ENCODE measurements at regions not wholly inside any gene's neighbourhood (a gene's known extent, or its start where the extent isn't known, plus 50 kb on each side); places are given as distances from the start of the nearest gene placed in this dataset.

DNA sequence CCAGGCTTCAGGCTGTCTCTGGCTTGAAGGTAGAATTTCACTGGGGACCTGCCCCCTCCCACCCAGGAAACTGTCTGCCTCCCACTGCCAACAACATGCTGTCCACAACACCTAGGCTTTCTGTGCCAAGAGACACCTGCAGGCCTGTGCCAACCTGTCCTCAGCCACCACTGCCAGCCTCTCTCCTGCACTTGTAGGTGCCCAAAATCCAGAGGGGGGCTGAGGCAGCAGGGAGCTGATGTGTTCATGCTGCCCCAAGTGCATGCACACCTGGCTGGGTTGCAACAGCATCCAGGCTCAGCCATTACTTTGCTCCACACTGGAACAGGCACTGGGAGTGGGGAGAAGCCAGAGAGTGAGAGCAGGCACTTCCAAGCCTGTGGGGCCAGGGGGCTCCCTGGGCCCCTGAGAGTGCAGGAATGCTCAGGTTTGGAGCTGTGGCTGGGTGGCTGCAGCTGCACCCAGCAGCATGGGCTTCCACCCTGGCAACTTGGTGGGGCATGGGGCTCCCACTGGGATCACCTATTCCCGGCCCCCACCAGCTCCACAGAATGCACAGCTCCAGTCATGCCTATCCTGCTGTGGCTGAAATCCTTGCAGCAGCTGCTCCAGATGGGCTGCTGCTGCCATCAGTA lies 218.1 kb upstream of the OBI1 start:
- Histone ChIP-seq H3K9me3 (ENCODE audit: control extremely low read depth in 1 of 3, control insufficient read depth in 2 of 3, insufficient read depth in 1 of 3, low read length in 2 of 3) (peaks cover 0 to 2% (median 0%) of the 10 kb centered on the region in 3 donors), H2AFZ (ENCODE audit: insufficient read depth, low read depth, low read length, poor library complexity, severe bottlenecking) (no peak overlapping the region), H3K36me3 (replicated peaks in 1 of 2; ENCODE audit: control extremely low read depth in 1 of 2, control insufficient read depth in 1 of 2, extremely low read depth in 1 of 2, insufficient read depth in 2 of 2, low read length in 1 of 2) (no peaks in the 10 kb centered on the region), H3K27ac (ENCODE audit: low read length in 2 of 2) (no peak overlapping the region), H3K4me1 (ENCODE audit: control insufficient read depth in 2 of 2, insufficient read depth in 2 of 2, low read length in 2 of 2) (no peaks in the 10 kb centered on the region), H3K9ac (ENCODE audit: low read length) (no peak overlapping the region), H3K4me2 (replicated peaks; ENCODE audit: low read depth, low read length, poor library complexity, severe bottlenecking) (no peak overlapping the region), H3K27me3 (replicated peaks in 1 of 4; ENCODE audit: control extremely low read depth in 1 of 4, control insufficient read depth in 3 of 4, insufficient read depth in 4 of 4, low read length in 3 of 4) (no peaks in the 10 kb centered on the region), H3K4me3 (ENCODE audit: control extremely low read depth in 1 of 5, extremely low read depth in 1 of 5, insufficient read depth in 1 of 5, low read depth in 2 of 5, low read length in 4 of 5) (no peak overlapping the region), H4K20me1 (ENCODE audit: control insufficient read depth, insufficient read depth, low read length, poor library complexity, severe bottlenecking) (no peaks in the 10 kb centered on the region), H3K79me2 (ENCODE audit: control insufficient read depth, insufficient read depth, low read length) (no peaks in the 10 kb centered on the region)
- H3K4me1 Mint-ChIP-seq: no peaks in the 10 kb centered on the region
- peaks cover 5% of the 10 kb centered on the region for H3K27me3 Mint-ChIP-seq
- no peak overlapping the region for H3K4me3 Mint-ChIP-seq
- WGBS (ENCODE audit: insufficient coverage): 60% methylated on average over 1 of the region's 1 CpG
- POLR2A ChIA-PET: no interaction called here
- TF ChIP-seq EZH2 (IDR thresholded peaks at IDR 0.05; ENCODE audit: borderline replicate concordance, insufficient read depth, low read depth, low read length, poor library complexity, severe bottlenecking) (no peak), CTCF (IDR thresholded peaks at IDR 0.05) (no peak)
- CTCF ChIA-PET: no interaction called here
- intact Hi-C loops (cut with micrococcal nuclease): no loop called here
- DNase-seq: no peak
- no peak overlapping the region for H3K27ac Mint-ChIP-seq
- no peak for ATAC-seq (ENCODE audit: low read depth)
- no peaks in the 10 kb centered on the region for H3K9me3 Mint-ChIP-seq (ENCODE audit: insufficient read depth)

- POLR2A ChIA-PET: no interaction called here
- 79% methylated on average over 11 of the region's 12 CpGs for WGBS (ENCODE audit: insufficient coverage)
- CTCF ChIA-PET: no interaction called here
- Histone ChIP-seq H3K36me3 (replicated peaks in 1 of 2; ENCODE audit: control extremely low read depth in 1 of 2, control insufficient read depth in 1 of 2, extremely low read depth in 1 of 2, insufficient read depth in 2 of 2, low read length in 1 of 2) (no peaks in the 10 kb centered on the region), H3K9ac (ENCODE audit: low read length) (no peak overlapping the region), H4K20me1 (ENCODE audit: control insufficient read depth, insufficient read depth, low read length, poor library complexity, severe bottlenecking) (no peaks in the 10 kb centered on the region), H3K4me2 (replicated peaks; ENCODE audit: low read depth, low read length, poor library complexity, severe bottlenecking) (no peak overlapping the region), H2AFZ (ENCODE audit: insufficient read depth, low read depth, low read length, poor library complexity, severe bottlenecking) (no peak overlapping the region), H3K27me3 (replicated peaks in 1 of 4; ENCODE audit: control extremely low read depth in 1 of 4, control insufficient read depth in 3 of 4, insufficient read depth in 4 of 4, low read length in 3 of 4) (no peaks in the 10 kb centered on the region), H3K4me3 (ENCODE audit: control extremely low read depth in 1 of 5, extremely low read depth in 1 of 5, insufficient read depth in 1 of 5, low read depth in 2 of 5, low read length in 4 of 5) (no peak overlapping the region), H3K9me3 (ENCODE audit: control extremely low read depth in 1 of 3, control insufficient read depth in 2 of 3, insufficient read depth in 1 of 3, low read length in 2 of 3) (peaks cover 0 to 2% (median 0%) of the 10 kb centered on the region in 3 donors), H3K27ac (ENCODE audit: low read length in 2 of 2) (no peak overlapping the region), H3K4me1 (ENCODE audit: control insufficient read depth in 2 of 2, insufficient read depth in 2 of 2, low read length in 2 of 2) (no peaks in the 10 kb centered on the region), H3K79me2 (ENCODE audit: control insufficient read depth, insufficient read depth, low read length) (no peaks in the 10 kb centered on the region)
- no peak overlapping the region for H3K27ac Mint-ChIP-seq
- H3K4me3 Mint-ChIP-seq: no peak overlapping the region
- peaks cover 2% of the 10 kb centered on the region for H3K27me3 Mint-ChIP-seq
- no peak for TF ChIP-seq EZH2 (IDR thresholded peaks at IDR 0.05; ENCODE audit: borderline replicate concordance, insufficient read depth, low read depth, low read length, poor library complexity, severe bottlenecking)
- no peak for TF ChIP-seq CTCF (IDR thresholded peaks at IDR 0.05)
- no peak for DNase-seq
- H3K9me3 Mint-ChIP-seq (ENCODE audit: insufficient read depth): no peaks in the 10 kb centered on the region
- H3K4me1 Mint-ChIP-seq: no peaks in the 10 kb centered on the region
- ATAC-seq (ENCODE audit: low read depth): no peak
- intact Hi-C loops (cut with micrococcal nuclease): no loop called here
Observed at GRCh38 chr13:78875792-78876580, 217.0 kb upstream of the OBI1 start.
